GM12878 (cell line): ENCODE measurements at regions not wholly inside any gene's neighbourhood (a gene's known extent, or its start where the extent isn't known, plus 50 kb on each side); places are given as distances from the start of the nearest gene placed in this dataset.

Experiments used
- ATAC-seq: fragments of 200-7000 bp; cut with Tn5 transposase; 3 replicates; pipeline ENCODE4 v1.9.1; 2020; ENCODE audit warnings: mild to moderate bottlenecking, moderate library complexity
- BruUV-seq: library from RNA; stranded (reverse); fragments of 400-500 nt; replicated peaks from 2 replicates; lab custom pipeline; 2021; lab: Mats Ljungman, UMichigan
- CTCF ChIA-PET: fragments of 300-600 bp; sonication (Branson Sonifier 250); formaldehyde crosslinking; extraction: SDS; loops from one replicate; lab custom pipeline; 2021; ENCODE audit warnings: inconsistent platforms; lab: Yijun Ruan, JAX
- POLR2A ChIA-PET: fragments of 350-600 bp; formaldehyde crosslinking; extraction: SDS; loops from one replicate; lab custom pipeline; 2021; ENCODE audit warnings: inconsistent platforms; lab: Charles Lee
- RAD21 ChIA-PET: fragments of 300-600 bp; sonication (Branson Sonifier 250); formaldehyde crosslinking; loops from one replicate; lab custom pipeline; 2023; ENCODE audit warnings: antibody characterized with exemption; ENCODE audit not compliant: unreplicated experiment; lab: Charles Lee
- SMC1A ChIA-PET: fragments of 300-600 bp; sonication (Branson Sonifier 250); formaldehyde crosslinking; loops from one replicate; lab custom pipeline; 2023; ENCODE audit not compliant: unreplicated experiment, uncharacterized antibody; lab: Charles Lee
- DNase-seq: peaks from one replicate; pipeline ENCODE4 v3.0.0-alpha.2; 2011; ENCODE audit warnings: low read depth, low spot score
- FAIRE-seq: peaks from 3 replicates; lab custom pipeline; 2011; peaks lifted over from hg19 to GRCh38; lab: Jason Lieb, UNC
- H2AFZ ChIP-seq: 2 replicates; pipeline ENCODE4 v1.6.0; 2011; ENCODE audit warnings: low read depth, low read length, control low read depth; ENCODE audit not compliant: control insufficient read depth
- H3K27ac ChIP-seq: 2 replicates; pipeline ENCODE4 v1.5.1; 2011; ENCODE audit warnings: control low read depth; ENCODE audit not compliant: control insufficient read depth, insufficient read depth
- H3K27me3 ChIP-seq, 2 experiments: replicated peaks in 1 of 2; 2 replicates each; pipeline versions ENCODE4 v1.6.0 to v1.6.1; 2011; ENCODE audit warnings: low read length in 1 of 2; ENCODE audit not compliant: control insufficient read depth in 2 of 2, insufficient read depth in 2 of 2
- H3K36me3 ChIP-seq, 2 experiments: 2 replicates each; pipeline ENCODE4 v1.5.1; 2011; ENCODE audit warnings: low read length in 1 of 2; ENCODE audit not compliant: control insufficient read depth in 2 of 2, insufficient read depth in 2 of 2
- H3K4me1 ChIP-seq: 2 replicates; pipeline ENCODE4 v1.6.1; 2011; ENCODE audit warnings: mild to moderate bottlenecking, low read length, moderate library complexity, mixed read lengths; ENCODE audit not compliant: control insufficient read depth, insufficient read depth
- H3K4me2 ChIP-seq: 2 replicates; pipeline ENCODE4 v1.6.0; 2011; ENCODE audit warnings: control low read depth; ENCODE audit not compliant: control insufficient read depth, insufficient read depth
- H3K4me3 ChIP-seq: fragments of 200-600 bp; sonication (generic); 2 replicates; pipeline ENCODE4 v1.5.1; 2016
- H3K79me2 ChIP-seq: 2 replicates; pipeline ENCODE4 v1.6.0; 2011; ENCODE audit warnings: low read length; ENCODE audit not compliant: control insufficient read depth, insufficient read depth
- H3K9ac ChIP-seq: 2 replicates; pipeline ENCODE4 v1.8.0; 2011; ENCODE audit warnings: low read length, control low read depth, mixed read lengths; ENCODE audit not compliant: control insufficient read depth, insufficient read depth
- H3K9me3 ChIP-seq: replicated peaks from 3 replicates; pipeline ENCODE4 v1.5.1; 2011; ENCODE audit warnings: mild to moderate bottlenecking, low read length; ENCODE audit not compliant: control insufficient read depth, insufficient read depth
- H4K20me1 ChIP-seq: 2 replicates; pipeline ENCODE4 v1.6.0; 2011; ENCODE audit not compliant: control insufficient read depth, insufficient read depth
- CHD2 ChIP-seq: IDR thresholded peaks from 2 replicates; pipeline ENCODE4 v1.6.1; 2011; ENCODE audit warnings: low read depth, low read length, improper control_type of control experiment, borderline replicate concordance
- EP300 ChIP-seq, 2 experiments: fragments of 150-350 bp in 1 of 2; IDR thresholded peaks; 2 replicates each; pipeline ENCODE4 v1.6.1; 2011 to 2012; ENCODE audit warnings: low read depth in 2 of 2, low read length in 2 of 2, borderline replicate concordance in 1 of 2, improper control_type of control experiment in 1 of 2, inconsistent platforms in 1 of 2; ENCODE audit not compliant: control insufficient read depth in 1 of 2
- EZH2 ChIP-seq: IDR thresholded peaks from 2 replicates; pipeline ENCODE4 v1.6.1; 2012; ENCODE audit warnings: low read depth, mild to moderate bottlenecking, control low read depth, inconsistent platforms, low read length, borderline replicate concordance; ENCODE audit not compliant: control insufficient read depth
- NFYB ChIP-seq: IDR thresholded peaks from 2 replicates; pipeline ENCODE4 v1.6.1; 2011; ENCODE audit warnings: low read depth, mild to moderate bottlenecking, low read length, improper control_type of control experiment, moderate library complexity; ENCODE audit not compliant: insufficient read depth
- PAX5 ChIP-seq: IDR thresholded peaks from 2 replicates; pipeline ENCODE4 v1.6.1; 2011; ENCODE audit warnings: low read depth, low read length, borderline replicate concordance
- RFX5 ChIP-seq: IDR thresholded peaks from 2 replicates; pipeline ENCODE4 v1.6.1; 2011; ENCODE audit warnings: low read depth, low read length, improper control_type of control experiment
- RUNX3 ChIP-seq: IDR thresholded peaks from 2 replicates; pipeline ENCODE4 v1.6.1; 2012; ENCODE audit warnings: low read length, inconsistent platforms
- SUZ12 ChIP-seq: fragments of 200-600 bp; sonication (generic); IDR thresholded peaks from one replicate; pipeline ENCODE4 v1.6.1; 2018; ENCODE audit warnings: antibody characterized with exemption, mild to moderate bottlenecking; ENCODE audit not compliant: unreplicated experiment
- WRNIP1 ChIP-seq: IDR thresholded peaks from 2 replicates; pipeline ENCODE4 v1.6.1; 2011; ENCODE audit warnings: low read depth, low read length, improper control_type of control experiment, borderline replicate concordance
- ZZZ3 ChIP-seq: IDR thresholded peaks from 2 replicates; pipeline ENCODE4 v1.6.1; 2011; ENCODE audit warnings: low read depth; ENCODE audit not compliant: control insufficient read depth, insufficient read length
- in situ Hi-C: fragments of 300-500 bp; cut with MboI; formaldehyde crosslinking; loops from 9 replicates; pipeline ENCODE4 v1.14.3; 2018; ENCODE audit warnings: mixed read lengths
- intact Hi-C: fragments of 100-400 bp; cut with micrococcal nuclease; formaldehyde crosslinking; loops from one replicate; pipeline ENCODE4 v1.14.2; 2022; ENCODE audit not compliant: unreplicated experiment

GRCh38 chr17:71486261-71486660, 634.6 kb upstream of the SOX9 start:
- ChIA-PET SMC1A (no interaction called here), CTCF (no interaction called here), POLR2A (no interaction called here), RAD21 (no interaction called here)
- no peak overlapping the region for H3K4me3 ChIP-seq
- H3K4me2 ChIP-seq, result no peak overlapping the region
- intact Hi-C loops (no loop called here), in situ Hi-C loops (no loop called here)
- H2AFZ ChIP-seq, result no peak overlapping the region
- H3K36me3 ChIP-seq, result no peaks in the 10 kb centered on the region
- H3K4me1 ChIP-seq, result no peaks in the 10 kb centered on the region
- H3K27me3 ChIP-seq, result no peaks in the 10 kb centered on the region
- no TSS peak for BruUV-seq
- DNase-seq (no peak), FAIRE-seq (no peak), ATAC-seq (no peak)
- H3K27ac ChIP-seq, result no peak overlapping the region
- no peaks in the 10 kb centered on the region for H3K9me3 ChIP-seq
- no peaks in the 10 kb centered on the region for H4K20me1 ChIP-seq
- no peak overlapping the region for H3K9ac ChIP-seq
- no peak for TF ChIP-seq PAX5
- no peak for TF ChIP-seq RFX5
- no peaks in the 10 kb centered on the region for H3K79me2 ChIP-seq

GRCh38 chr17:71488851-71489250, 632.0 kb upstream of the SOX9 start:
- DNase-seq (no peak), ATAC-seq (no peak), FAIRE-seq (no peak)
- Histone ChIP-seq H3K27me3 (no peaks in the 10 kb centered on the region), H3K4me3 (no peak overlapping the region), H3K36me3 (no peaks in the 10 kb centered on the region), H3K9me3 (no peaks in the 10 kb centered on the region), H2AFZ (no peak overlapping the region), H3K9ac (no peak overlapping the region), H4K20me1 (no peaks in the 10 kb centered on the region), H3K79me2 (no peaks in the 10 kb centered on the region), H3K4me1 (no peaks in the 10 kb centered on the region), H3K27ac (no peak overlapping the region), H3K4me2 (no peak overlapping the region)
- intact Hi-C loops, result no loop called here
- ChIA-PET POLR2A (no interaction called here), SMC1A (no interaction called here), RAD21 (no interaction called here), CTCF (interaction anchor here (0.8 kb wide), 1 partner anchor 16 kb away, joined by 3 read pairs; no protein-coding TSS in a partner anchor)
- in situ Hi-C loops, result no loop called here
- BruUV-seq, result no TSS peak
- TF ChIP-seq RUNX3, result no peak
- no peak for TF ChIP-seq EZH2
- TF ChIP-seq CHD2, result no peak
- no peak for TF ChIP-seq EP300 (IDR thresholded peaks at IDR 0.05; ENCODE audit: borderline replicate concordance in 1 of 2, control insufficient read depth in 1 of 2, low read depth in 2 of 2, low read length in 2 of 2)
- TF ChIP-seq NFYB, result no peak
- no peak for TF ChIP-seq SUZ12
- no peak for TF ChIP-seq ZZZ3
- no peak for TF ChIP-seq WRNIP1
